WTC11 (cell line): ENCODE measurements at regions not wholly inside any gene's neighbourhood (a gene's known extent, or its start where the extent isn't known, plus 50 kb on each side); places are given as distances from the start of the nearest gene placed in this dataset.

Experiments used
- ATF3 ChIP-seq: sonication (generic); formaldehyde crosslinking; conservative IDR thresholded peaks from 2 replicates; pipeline ENCODE4 v1.8.1; 2022; ENCODE audit warnings: mild to moderate bottlenecking, missing genetic modification reagents
- CREM ChIP-seq: sonication (generic); formaldehyde crosslinking; IDR thresholded peaks from 2 replicates; pipeline ENCODE4 v1.8.1; 2022; ENCODE audit warnings: mild to moderate bottlenecking, missing genetic modification reagents, moderate library complexity
- CTCF ChIP-seq: fragments of 200-600 bp; IDR thresholded peaks from 2 replicates; pipeline ENCODE4 v1.8.0; 2022; ENCODE audit warnings: antibody characterized with exemption
- ELF4 ChIP-seq: sonication (generic); formaldehyde crosslinking; IDR thresholded peaks from 2 replicates; pipeline ENCODE4 v1.8.1; 2022; ENCODE audit warnings: low read depth, mild to moderate bottlenecking, moderate library complexity, missing genetic modification reagents
- ESRRA ChIP-seq: sonication (generic); formaldehyde crosslinking; IDR thresholded peaks from 2 replicates; pipeline ENCODE4 v1.8.1; 2022; ENCODE audit warnings: mild to moderate bottlenecking, missing genetic modification reagents, borderline replicate concordance
- FOXJ3 ChIP-seq: sonication (generic); formaldehyde crosslinking; IDR thresholded peaks from 2 replicates; pipeline ENCODE4 v1.9.0; 2021; ENCODE audit warnings: missing genetic modification reagents, mild to moderate bottlenecking, borderline replicate concordance
- GABPB1 ChIP-seq: sonication (generic); formaldehyde crosslinking; IDR thresholded peaks from 2 replicates; pipeline ENCODE4 v1.8.1; 2023; ENCODE audit warnings: mild to moderate bottlenecking, missing genetic modification reagents
- HMGXB4 ChIP-seq: sonication (generic); formaldehyde crosslinking; IDR thresholded peaks from 2 replicates; pipeline ENCODE4 v1.8.1; 2023; ENCODE audit warnings: mild to moderate bottlenecking, moderate library complexity, missing genetic modification reagents
- JUN ChIP-seq: sonication (generic); formaldehyde crosslinking; IDR thresholded peaks from 2 replicates; pipeline ENCODE4 v1.8.0; 2023; ENCODE audit warnings: mild to moderate bottlenecking, missing genetic modification reagents
- PRDM15 ChIP-seq: sonication (generic); formaldehyde crosslinking; IDR thresholded peaks from 2 replicates; pipeline ENCODE4 v1.8.0; 2022; ENCODE audit warnings: missing genetic modification reagents
- USF2 ChIP-seq: sonication (generic); formaldehyde crosslinking; IDR thresholded peaks from 2 replicates; pipeline ENCODE4 v1.8.1; 2023; ENCODE audit warnings: mild to moderate bottlenecking, missing genetic modification reagents, moderate library complexity
- ZNF232 ChIP-seq: sonication (generic); formaldehyde crosslinking; IDR thresholded peaks from 2 replicates; pipeline ENCODE4 v1.8.0; 2022; ENCODE audit warnings: mild to moderate bottlenecking, missing genetic modification reagents

GRCh38 chr3:82807781-82808180 is 1046.3 kb upstream of the GBE1 start:
- no peak for TF ChIP-seq CTCF
- no peak for TF ChIP-seq GABPB1 (CRISPR knock-in tag)
- TF ChIP-seq PRDM15 (CRISPR knock-in tag): no peak
- TF ChIP-seq HMGXB4: no peak
- no peak for TF ChIP-seq ATF3 (CRISPR knock-in tag)
- TF ChIP-seq ELF4 (CRISPR knock-in tag): no peak
- no peak for TF ChIP-seq ZNF232
- no peak for TF ChIP-seq FOXJ3 (CRISPR knock-in tag)
- no peak for TF ChIP-seq JUN
- TF ChIP-seq USF2 (CRISPR knock-in tag): no peak
- TF ChIP-seq CREM (CRISPR knock-in tag): no peak
- TF ChIP-seq ESRRA (CRISPR knock-in tag): no peak
